Prostate gland (tissue), 2 donors: ENCODE measurements at regions not wholly inside any gene's neighbourhood (a gene's known extent, or its start where the extent isn't known, plus 50 kb on each side); places are given as distances from the start of the nearest gene placed in this dataset.
A peak's percentile ranks its signal among the peaks of the same experiment; 100 is the strongest.

ENCODE experiments used
- DNase-seq: peaks from one replicate; pipeline ENCODE4 v3.0.0-alpha.2; 2019; ENCODE audit warnings: low spot score
- H3K27ac ChIP-seq, 2 donors: fragments of 200-600 bp; sonication (generic); 2 replicates each; pipeline ENCODE4 v1.5.1; 2017 to 2019
- H3K27me3 ChIP-seq: fragments of 200-600 bp; sonication (generic); replicated peaks from 2 replicates; pipeline ENCODE4 v1.5.1; 2019; ENCODE audit not compliant: insufficient read depth
- H3K36me3 ChIP-seq, 2 donors: fragments of 200-600 bp; sonication (generic); 1 replicate in 1 of 2; 2 replicates in 1 of 2; pipeline versions ENCODE4 v1.5.1 to v1.8.1; 2017 to 2019
- H3K4me1 ChIP-seq: fragments of 200-600 bp; sonication (generic); replicated peaks from 2 replicates; pipeline ENCODE4 v1.5.1; 2019
- H3K4me3 ChIP-seq, 2 donors: fragments of 200-600 bp; sonication (generic); 2 replicates each; pipeline ENCODE4 v1.5.1; 2017 to 2019
- H3K9me3 ChIP-seq: fragments of 200-600 bp; sonication (generic); 2 replicates; pipeline ENCODE4 v1.5.1; 2017
- CTCF ChIP-seq, 4 experiments: fragments of 200-600 bp in 2 of 4; fragments of 450-650 bp in 2 of 4; sonication (generic) in 2 of 4; IDR thresholded peaks; 1 replicate in 3 of 4; 2 replicates in 1 of 4; pipeline ENCODE4 v1.5.1; 2016 to 2019; ENCODE audit warnings: antibody characterized with exemption in 4 of 4, mild to moderate bottlenecking in 2 of 4, moderate library complexity in 2 of 4
- POLR2A ChIP-seq: fragments of 450-650 bp; IDR thresholded peaks from one replicate; pipeline ENCODE4 v1.6.1; 2016; ENCODE audit warnings: antibody characterized with exemption, mild to moderate bottlenecking
- POLR2AphosphoS5 ChIP-seq: sonication (generic); formaldehyde crosslinking; IDR thresholded peaks from one replicate; pipeline ENCODE4 v1.6.1; 2017; ENCODE audit warnings: antibody characterized with exemption
- WGBS: methylation state at CpG from one replicate; pipeline ENCODE4 v1.1.5; 2018; 5-methylcytosine and 5-hydroxymethylcytosine counted together
- intact Hi-C: fragments of 100-400 bp; cut with DNase I; formaldehyde crosslinking; loops from one replicate; pipeline ENCODE4 v1.14.2; 2022

- 73% methylated on average over 12 of the region's 13 CpGs for WGBS
- Histone ChIP-seq H3K36me3 (no peaks in the 10 kb centered on the region), H3K4me1 (no peaks in the 10 kb centered on the region), H3K27ac (no peak overlapping the region), H3K27me3 (no peaks in the 10 kb centered on the region), H3K4me3 (no peak overlapping the region), H3K9me3 (no peaks in the 10 kb centered on the region)
- intact Hi-C loops: no loop called here
- no peak for TF ChIP-seq POLR2A
- no peak for TF ChIP-seq POLR2AphosphoS5
- TF ChIP-seq CTCF (IDR thresholded peaks at IDR 0.05): no peak
- no peak for DNase-seq
Measured at GRCh38 chr1:29454616-29455380, 218.5 kb downstream of the PTPRU start.

GRCh38 chr1:29453502-29454240 lies 217.3 kb downstream of the PTPRU start:
- WGBS: 32% methylated on average over 8 of the region's 8 CpGs
- no peak for DNase-seq
- Histone ChIP-seq H3K4me1 (no peaks in the 10 kb centered on the region), H3K27ac (no peak overlapping the region), H3K4me3 (no peak overlapping the region), H3K36me3 (no peaks in the 10 kb centered on the region), H3K9me3 (no peaks in the 10 kb centered on the region), H3K27me3 (no peaks in the 10 kb centered on the region)
- no peak for TF ChIP-seq POLR2AphosphoS5
- TF ChIP-seq CTCF (IDR thresholded peaks at IDR 0.05): peak in 1 of 4 experiments; percentile 23
- no peak for TF ChIP-seq POLR2A
- intact Hi-C loops: no loop called here

- no peaks in the 10 kb centered on the region for H3K36me3 ChIP-seq
- no peaks in the 10 kb centered on the region for H3K9me3 ChIP-seq
- no peak for DNase-seq
- TF ChIP-seq POLR2AphosphoS5: no peak
- no peak for TF ChIP-seq POLR2A
- TF ChIP-seq CTCF (IDR thresholded peaks at IDR 0.05): no peak
- no peak overlapping the region for H3K27ac ChIP-seq
- intact Hi-C loops: no loop called here
- WGBS: 63% methylated on average over 10 of the region's 10 CpGs
- no peaks in the 10 kb centered on the region for H3K27me3 ChIP-seq
- H3K4me1 ChIP-seq: no peaks in the 10 kb centered on the region
- no peak overlapping the region for H3K4me3 ChIP-seq
Measured at GRCh38 chr1:29452463-29453230, 216.3 kb downstream of the PTPRU start.

- WGBS: 75% methylated on average over 16 of the region's 16 CpGs
- Histone ChIP-seq H3K27ac (no peak overlapping the region), H3K4me1 (no peaks in the 10 kb centered on the region), H3K9me3 (no peaks in the 10 kb centered on the region), H3K27me3 (no peaks in the 10 kb centered on the region), H3K4me3 (no peak overlapping the region), H3K36me3 (no peaks in the 10 kb centered on the region)
- intact Hi-C loops: no loop called here
- DNase-seq: no peak
- TF ChIP-seq CTCF (IDR thresholded peaks at IDR 0.05) (no peak), POLR2AphosphoS5 (no peak), POLR2A (no peak)
Measured at GRCh38 chr1:29451368-29451892, 215.1 kb downstream of the PTPRU start.
